ENCODE measurements at regions not wholly inside any gene's neighbourhood (a gene's known extent, or its start where the extent isn't known, plus 50 kb on each side); places are given as distances from the start of the nearest gene placed in this dataset.

GRCh38 chr3:117252208-117252607, 542.6 kb downstream of the TUSC7 start:
- no peak for TF ChIP-seq CTCF (IDR thresholded peaks at IDR 0.05 in 8 of 11, conservative IDR thresholded peaks at IDR 0.05 in 3 of 11)
- TF ChIP-seq POLR2A (IDR thresholded peaks at IDR 0.05): no peak

Measured in spleen (tissue), 7 donors.